A549 (cell line): ENCODE measurements at regions not wholly inside any gene's neighbourhood (a gene's known extent, or its start where the extent isn't known, plus 50 kb on each side); places are given as distances from the start of the nearest gene placed in this dataset.

Experiments used
- ATAC-seq, 2 experiments: fragments of 200-7000 bp in 1 of 2; fragments of >200 bp in 1 of 2; cut with Nextera tagmentation in 1 of 2; cut with Tn5 transposase in 1 of 2; 3 replicates each; pipeline versions ENCODE4 v1.8.0 to v1.9.1; 2018 to 2020; ENCODE audit warnings: mild to moderate bottlenecking in 1 of 2, moderate library complexity in 1 of 2
- CTCF ChIA-PET: fragments of 300-600 bp; sonication (Branson Sonifier 250); formaldehyde crosslinking; extraction: SDS; loops from one replicate; lab custom pipeline; 2021; ENCODE audit warnings: antibody characterized with exemption, inconsistent platforms; lab: Yijun Ruan, JAX
- POLR2A ChIA-PET: fragments of 350-600 bp; formaldehyde crosslinking; extraction: SDS; loops from one replicate; lab custom pipeline; 2021; ENCODE audit warnings: antibody characterized with exemption, inconsistent platforms; lab: Yijun Ruan, JAX
- DNase-seq, 2 experiments: peaks; one replicate each; pipeline versions ENCODE4 v3.0.0 to v3.0.0-alpha.2; 2011 to 2016; ENCODE audit warnings: low read depth in 1 of 2, low spot score in 1 of 2
- FAIRE-seq: peaks from 2 replicates; lab custom pipeline; 2011; peaks lifted over from hg19 to GRCh38; lab: Jason Lieb, UNC
- H3K27ac ChIP-seq, 2 experiments: fragments of >200 bp; sonication (Bioruptor Twin); formaldehyde crosslinking; 3 replicates each; pipeline ENCODE4 v1.5.1; 2016 to 2017
- H3K4me1 ChIP-seq: fragments of >200 bp; sonication (Bioruptor Twin); formaldehyde crosslinking; 3 replicates; pipeline ENCODE4 v1.6.1; 2016
- H3K4me2 ChIP-seq: fragments of >200 bp; sonication (Bioruptor Twin); formaldehyde crosslinking; 3 replicates; pipeline ENCODE4 v1.6.1; 2016
- H3K4me3 ChIP-seq: fragments of >200 bp; sonication (Bioruptor Twin); formaldehyde crosslinking; 3 replicates; pipeline ENCODE4 v1.5.1; 2016
- H3K9me3 ChIP-seq: fragments of >200 bp; sonication (Bioruptor Twin); formaldehyde crosslinking; 3 replicates; pipeline ENCODE4 v1.6.1; 2016
- BHLHE40 ChIP-seq: IDR thresholded peaks from 2 replicates; pipeline ENCODE4 v1.6.1; 2012; ENCODE audit warnings: low read depth, low read length, inconsistent platforms
- CHD2 ChIP-seq: fragments of 150-350 bp; IDR thresholded peaks from 2 replicates; pipeline ENCODE4 v1.6.1; 2014; ENCODE audit warnings: low read length; ENCODE audit not compliant: partially characterized antibody
- EHMT2 ChIP-seq: fragments of 200-600 bp; sonication (generic); IDR thresholded peaks from 2 replicates; pipeline ENCODE4 v1.6.1; 2016; ENCODE audit warnings: antibody characterized with exemption, low read depth, mild to moderate bottlenecking, moderate library complexity
- GATA3 ChIP-seq: IDR thresholded peaks from 2 replicates; pipeline ENCODE4 v1.6.1; 2012; ENCODE audit warnings: borderline replicate concordance
- HDAC2 ChIP-seq: fragments of 200-600 bp; sonication (generic); IDR thresholded peaks from 2 replicates; pipeline ENCODE4 v1.6.1; 2016
- HEYL ChIP-seq: fragments of 250-450 bp; sonication (Bioruptor Pico); IDR thresholded peaks from 2 replicates; pipeline ENCODE4 v1.8.0; 2021; ENCODE audit warnings: mild to moderate bottlenecking, moderate library complexity
- HOXB5 ChIP-seq: fragments of 250-450 bp; sonication (Bioruptor Pico); IDR thresholded peaks from 2 replicates; pipeline ENCODE4 v1.5.0; 2020; ENCODE audit warnings: mild to moderate bottlenecking, moderate library complexity
- KDM1A ChIP-seq: fragments of 200-600 bp; sonication (generic); IDR thresholded peaks from 2 replicates; pipeline ENCODE4 v1.6.1; 2016; ENCODE audit warnings: low read depth, mild to moderate bottlenecking
- KDM5A ChIP-seq: fragments of 200-600 bp; sonication (generic); IDR thresholded peaks from 2 replicates; pipeline ENCODE4 v1.6.1; 2016; ENCODE audit warnings: antibody characterized with exemption, mild to moderate bottlenecking
- MYC ChIP-seq: IDR thresholded peaks from 2 replicates; pipeline ENCODE4 v1.6.1; 2012; ENCODE audit warnings: mild to moderate bottlenecking, inconsistent platforms, low read length, improper control_type of control experiment, borderline replicate concordance
- NFE2L2 ChIP-seq: fragments of 150-350 bp; conservative IDR thresholded peaks from 2 replicates; pipeline ENCODE4 v1.6.1; 2014; ENCODE audit warnings: low read length
- NPAS2 ChIP-seq: fragments of 250-450 bp; sonication (Bioruptor Pico); IDR thresholded peaks from 2 replicates; pipeline ENCODE4 v1.8.0; 2022; ENCODE audit warnings: mild to moderate bottlenecking, moderate library complexity, borderline replicate concordance
- NR3C1 ChIP-seq: fragments of >200 bp; sonication (Bioruptor Twin); formaldehyde crosslinking; IDR thresholded peaks from 3 replicates; pipeline ENCODE4 v1.6.1; 2017
- PHF8 ChIP-seq: fragments of 200-600 bp; sonication (generic); IDR thresholded peaks from 2 replicates; pipeline ENCODE4 v1.6.1; 2016; ENCODE audit warnings: low read depth, mild to moderate bottlenecking, antibody characterized with exemption, moderate library complexity, borderline replicate concordance
- RCOR1 ChIP-seq: fragments of 150-350 bp; IDR thresholded peaks from 2 replicates; pipeline ENCODE4 v1.6.1; 2014; ENCODE audit warnings: antibody characterized with exemption, low read length, low read depth
- SREBF2 ChIP-seq: fragments of 450-650 bp; IDR thresholded peaks from 2 replicates; pipeline ENCODE4 v1.6.1; 2014; ENCODE audit warnings: mild to moderate bottlenecking, moderate library complexity
- ZFP36 ChIP-seq: fragments of 450-650 bp; IDR thresholded peaks from 2 replicates; pipeline ENCODE4 v1.6.1; 2014; ENCODE audit warnings: borderline replicate concordance; ENCODE audit not compliant: partially characterized antibody
- WGBS: methylation state at CpG from one replicate; pipeline ENCODE4 v1.1.6; 2017; ENCODE audit errors: missing lambda C conversion rate; 5-methylcytosine and 5-hydroxymethylcytosine counted together
- TF ChIP-seq, protein P1 (sequence below): IDR thresholded peaks from 2 replicates; pipeline ENCODE4 v1.6.1; 2012
- TF ChIP-seq, protein P2 (sequence below): IDR thresholded peaks from 2 replicates; pipeline ENCODE4 v1.6.1; 2012; ENCODE audit warnings: low read depth, borderline replicate concordance
- TF ChIP-seq, protein P3 (sequence below): fragments of >200 bp; sonication (Bioruptor Twin); formaldehyde crosslinking; IDR thresholded peaks from 2 replicates; pipeline ENCODE4 v1.6.1; 2016
- TF ChIP-seq, protein P4 (sequence below): fragments of 250-450 bp; sonication (Bioruptor Pico); IDR thresholded peaks from 2 replicates; pipeline ENCODE4 v1.5.0; 2020; ENCODE audit warnings: low read depth, mild to moderate bottlenecking, moderate library complexity

DNA sequence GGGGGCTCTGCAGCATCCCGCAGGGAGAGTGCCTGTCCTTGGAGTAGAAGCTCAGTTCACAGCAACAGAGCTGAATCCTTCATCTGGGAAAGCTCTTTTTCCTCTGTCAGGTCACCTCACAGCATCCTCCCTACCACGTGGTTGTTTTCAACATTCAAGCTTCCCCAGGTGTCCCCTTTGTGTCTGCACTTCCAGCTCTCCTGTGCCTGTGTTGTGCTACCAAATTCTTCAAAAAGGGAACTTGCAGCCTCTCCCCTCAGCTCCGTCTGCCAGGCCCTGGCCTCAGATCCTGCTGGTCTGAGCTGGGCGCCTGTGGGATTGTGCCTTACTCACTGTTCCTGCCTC lies 108.4 kb downstream of the FOXF2 start:
- H3K27ac ChIP-seq = no peak overlapping the region
- TF ChIP-seq KDM1A = no peak
- H3K9me3 ChIP-seq = 0 out of 3 replicates have a peak, but pooled peaks cover 8% of the 10 kb centered on the region
- POLR2A ChIA-PET = no interaction called here
- no peaks in the 10 kb centered on the region for H3K4me1 ChIP-seq
- no peak overlapping the region for H3K4me3 ChIP-seq
- ATAC-seq (no peak), DNase-seq (no peak), FAIRE-seq (no peak)
- 71% methylated on average over 3 of the region's 4 CpGs for WGBS
- H3K4me2 ChIP-seq = no peak overlapping the region
- CTCF ChIA-PET = interaction anchor here (1.0 to 1.3 kb wide), 3 partner anchors 16 to 57 kb away, joined by 3 to 4 read pairs (median 3); no protein-coding TSS in a partner anchor

DNA sequence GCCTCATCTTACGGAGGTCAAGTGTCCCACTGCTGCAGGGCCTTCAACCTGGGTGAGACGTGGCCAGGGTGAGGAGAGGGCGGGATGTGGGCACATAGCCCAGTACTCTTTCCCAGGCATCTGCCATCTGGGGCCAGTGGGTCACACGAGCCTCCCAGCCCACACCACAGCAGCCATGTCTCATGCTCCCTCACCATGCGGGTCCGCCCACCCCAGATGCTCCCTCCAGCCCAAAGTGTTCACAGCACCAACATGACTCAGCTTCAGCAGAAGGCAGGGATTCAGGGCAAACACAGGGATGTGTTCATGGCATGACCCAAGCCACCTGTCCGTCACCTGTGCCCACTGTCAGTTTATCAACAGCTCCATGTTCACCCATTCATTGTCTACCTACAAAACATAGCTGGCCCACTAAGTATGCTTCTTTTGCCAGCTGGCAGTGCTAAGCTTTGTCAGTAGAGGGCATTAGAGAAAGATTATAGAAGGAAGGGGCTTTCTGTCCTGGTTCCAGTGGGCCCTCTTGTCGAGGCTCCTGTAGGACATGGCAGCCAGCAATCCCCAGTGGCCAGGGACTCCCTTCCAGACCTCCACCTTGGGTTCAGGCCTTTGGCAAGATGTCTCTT lies 109.2 kb downstream of the FOXF2 start:
- no peak for FAIRE-seq
- ATAC-seq = no peak
- CTCF ChIA-PET = interaction anchor here (1.1 to 1.3 kb wide), 2 partner anchors 15 to 17 kb away, joined by 3 to 4 read pairs; no protein-coding TSS in a partner anchor
- Histone ChIP-seq H3K27ac (no peak overlapping the region), H3K9me3 (0 out of 3 replicates have a peak, but pooled peaks cover 8% of the 10 kb centered on the region), H3K4me1 (no peaks in the 10 kb centered on the region), H3K4me2 (no peak overlapping the region), H3K4me3 (no peak overlapping the region)
- TF ChIP-seq GATA3 = no peak
- WGBS = 71% methylated on average over 7 of the region's 8 CpGs
- POLR2A ChIA-PET = no interaction called here
- DNase-seq = no peak

DNA sequence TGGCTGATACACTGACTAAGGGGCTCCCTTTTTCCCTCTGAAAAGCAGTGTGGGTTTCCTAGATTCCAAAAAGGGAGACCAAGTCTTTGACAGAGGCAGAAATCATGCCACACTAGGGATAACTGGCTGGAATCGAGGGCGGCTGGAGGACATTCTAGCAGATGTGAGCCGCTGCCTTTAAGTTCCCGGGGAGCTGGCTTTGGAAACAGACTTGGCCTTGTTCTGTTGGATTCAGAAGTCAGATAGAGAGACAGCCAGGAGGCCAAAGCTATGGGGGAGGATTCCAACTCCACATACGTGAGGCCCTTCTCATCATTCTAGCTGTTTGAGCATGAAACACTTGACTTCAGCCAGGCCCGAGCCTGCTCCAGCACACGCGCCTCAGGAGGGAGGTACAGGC lies 109.9 kb upstream of the FOXC1 start:
- ChIA-PET CTCF (no interaction called here), POLR2A (no interaction called here)
- WGBS = 81% methylated on average over 8 of the region's 8 CpGs
- DNase-seq (no peak), ATAC-seq (no peak), FAIRE-seq (no peak)
- H3K27ac ChIP-seq = no peak overlapping the region
- H3K4me1 ChIP-seq = no peaks in the 10 kb centered on the region
- no peak overlapping the region for H3K4me3 ChIP-seq
- H3K9me3 ChIP-seq = 0 out of 3 replicates have a peak, but pooled peaks cover 8% of the 10 kb centered on the region
- TF ChIP-seq NFE2L2 (no peak), HDAC2 (no peak), BHLHE40 (no peak)
- TF ChIP-seq, protein P1, sequence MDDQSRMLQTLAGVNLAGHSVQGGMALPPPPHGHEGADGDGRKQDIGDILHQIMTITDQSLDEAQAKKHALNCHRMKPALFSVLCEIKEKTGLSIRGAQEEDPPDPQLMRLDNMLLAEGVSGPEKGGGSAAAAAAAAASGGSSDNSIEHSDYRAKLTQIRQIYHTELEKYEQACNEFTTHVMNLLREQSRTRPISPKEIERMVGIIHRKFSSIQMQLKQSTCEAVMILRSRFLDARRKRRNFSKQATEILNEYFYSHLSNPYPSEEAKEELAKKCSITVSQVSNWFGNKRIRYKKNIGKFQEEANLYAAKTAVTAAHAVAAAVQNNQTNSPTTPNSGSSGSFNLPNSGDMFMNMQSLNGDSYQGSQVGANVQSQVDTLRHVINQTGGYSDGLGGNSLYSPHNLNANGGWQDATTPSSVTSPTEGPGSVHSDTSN = no peak
- no peak overlapping the region for H3K4me2 ChIP-seq

DNA sequence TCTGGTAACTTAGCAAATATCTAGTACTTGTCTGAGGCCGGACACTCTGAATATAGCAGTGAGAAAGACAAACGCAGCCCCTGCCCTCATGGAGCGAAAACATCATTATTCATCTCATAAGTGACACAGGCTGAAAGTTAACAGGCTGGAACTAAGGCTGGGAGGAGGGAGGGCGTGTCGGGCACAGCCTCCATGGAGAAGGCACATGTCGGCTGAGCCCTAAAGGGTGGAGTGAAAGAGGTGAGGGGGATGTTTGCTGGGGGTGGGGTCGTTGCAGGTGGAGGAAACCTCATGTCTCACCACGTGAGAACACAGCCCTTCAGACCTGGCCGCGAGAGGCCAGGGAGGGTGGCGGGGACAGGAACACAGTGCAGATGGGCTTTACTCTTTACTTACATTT lies 108.8 kb upstream of the FOXC1 start:
- Histone ChIP-seq H3K9me3 (0 out of 3 replicates have a peak, but pooled peaks cover 3% of the 10 kb centered on the region), H3K4me1 (no peaks in the 10 kb centered on the region)
- DNase-seq (no peak), FAIRE-seq (no peak)
- POLR2A ChIA-PET = no interaction called here
- no peak for TF ChIP-seq HOXB5 (CRISPR knock-in tag)
- TF ChIP-seq EHMT2 = no peak
- no peak for TF ChIP-seq CHD2
- no peak for TF ChIP-seq RCOR1
- TF ChIP-seq, protein P2, sequence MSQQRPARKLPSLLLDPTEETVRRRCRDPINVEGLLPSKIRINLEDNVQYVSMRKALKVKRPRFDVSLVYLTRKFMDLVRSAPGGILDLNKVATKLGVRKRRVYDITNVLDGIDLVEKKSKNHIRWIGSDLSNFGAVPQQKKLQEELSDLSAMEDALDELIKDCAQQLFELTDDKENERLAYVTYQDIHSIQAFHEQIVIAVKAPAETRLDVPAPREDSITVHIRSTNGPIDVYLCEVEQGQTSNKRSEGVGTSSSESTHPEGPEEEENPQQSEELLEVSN = no peak
- no peak for TF ChIP-seq ZFP36
- TF ChIP-seq, protein P3, sequence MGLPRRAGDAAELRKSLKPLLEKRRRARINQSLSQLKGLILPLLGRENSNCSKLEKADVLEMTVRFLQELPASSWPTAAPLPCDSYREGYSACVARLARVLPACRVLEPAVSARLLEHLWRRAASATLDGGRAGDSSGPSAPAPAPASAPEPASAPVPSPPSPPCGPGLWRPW = no peak
- TF ChIP-seq PHF8 = no peak
- TF ChIP-seq GATA3 = no peak
- no peak for TF ChIP-seq HEYL (CRISPR knock-in tag)
- no peak for TF ChIP-seq SREBF2
- TF ChIP-seq KDM5A = no peak
- TF ChIP-seq NPAS2 (CRISPR knock-in tag) = no peak
- TF ChIP-seq NR3C1 = no peak
- TF ChIP-seq, protein P4, sequence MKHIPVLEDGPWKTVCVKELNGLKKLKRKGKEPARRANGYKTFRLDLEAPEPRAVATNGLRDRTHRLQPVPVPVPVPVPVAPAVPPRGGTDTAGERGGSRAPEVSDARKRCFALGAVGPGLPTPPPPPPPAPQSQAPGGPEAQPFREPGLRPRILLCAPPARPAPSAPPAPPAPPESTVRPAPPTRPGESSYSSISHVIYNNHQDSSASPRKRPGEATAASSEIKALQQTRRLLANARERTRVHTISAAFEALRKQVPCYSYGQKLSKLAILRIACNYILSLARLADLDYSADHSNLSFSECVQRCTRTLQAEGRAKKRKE (CRISPR knock-in tag) = no peak
- TF ChIP-seq MYC = no peak
- TF ChIP-seq, all 56 proteins: peak for 0
- Histone ChIP-seq H3K4me3 (no peak overlapping the region), H3K27ac (no peak overlapping the region), H3K4me2 (no peak overlapping the region)
- no peak for ATAC-seq
- CTCF ChIA-PET = no interaction called here
- 72% methylated on average over 10 of the region's 11 CpGs for WGBS
